Body of pancreas (tissue), 4 donors: ENCODE measurements at regions not wholly inside any gene's neighbourhood (a gene's known extent, or its start where the extent isn't known, plus 50 kb on each side); places are given as distances from the start of the nearest gene placed in this dataset.

Experiments
- ATAC-seq: fragments of 150-250 bp; one replicate; pipeline ENCODE4 v1.9.1; 2016
- DNase-seq, 4 donors: peaks; one replicate each; pipeline ENCODE4 v3.0.0-alpha.2; 2019
- H3K27ac ChIP-seq, 4 donors: fragments of 200-600 bp; sonication (generic); 1 replicate in 3 of 4; 2 replicates in 1 of 4; pipeline versions ENCODE4 v1.5.1 to v1.6.1; 2016 to 2019; ENCODE audit warnings: mild to moderate bottlenecking in 1 of 4, mixed read lengths in 1 of 4, moderate library complexity in 1 of 4
- H3K27me3 ChIP-seq, 2 donors: fragments of 200-600 bp; sonication (generic); one replicate each; pipeline ENCODE4 v1.6.0; 2016; ENCODE audit warnings: mild to moderate bottlenecking in 1 of 2
- H3K36me3 ChIP-seq, 2 donors: fragments of 200-600 bp; sonication (generic); replicated peaks in 1 of 2; 2 replicates each; pipeline ENCODE4 v1.5.1; 2016; ENCODE audit warnings: low read depth in 2 of 2; ENCODE audit not compliant: insufficient read depth in 1 of 2
- H3K4me1 ChIP-seq: fragments of 200-600 bp; sonication (generic); one replicate; pipeline ENCODE4 v1.6.0; 2016
- H3K4me3 ChIP-seq, 2 donors: fragments of 200-600 bp; sonication (generic); 1 replicate in 1 of 2; 2 replicates in 1 of 2; pipeline ENCODE4 v1.5.1; 2016 to 2019
- H3K9me3 ChIP-seq, 3 donors: fragments of 200-600 bp; sonication (generic); 1 replicate in 2 of 3; 2 replicates in 1 of 3; pipeline ENCODE4 v1.5.1; 2016
- CTCF ChIP-seq, 7 experiments: fragments of 450-650 bp in 4 of 7; fragments of 200-600 bp in 3 of 7; sonication (generic) in 3 of 7; IDR thresholded peaks; one replicate each; pipeline ENCODE4 v1.5.1; 2016 to 2019; ENCODE audit warnings: antibody characterized with exemption in 7 of 7
- POLR2A ChIP-seq, 3 donors: fragments of 450-650 bp; IDR thresholded peaks; one replicate each; pipeline ENCODE4 v1.6.1; 2016; ENCODE audit warnings: antibody characterized with exemption in 3 of 3, mild to moderate bottlenecking in 2 of 3
- WGBS, 2 donors: methylation state at CpG; one replicate each; pipeline ENCODE4 v1.1.5; 2017; 5-methylcytosine and 5-hydroxymethylcytosine counted together
- intact Hi-C: fragments of 100-400 bp; cut with DNase I; formaldehyde crosslinking; loops from one replicate; pipeline ENCODE4 v1.15.1; 2023

DNA sequence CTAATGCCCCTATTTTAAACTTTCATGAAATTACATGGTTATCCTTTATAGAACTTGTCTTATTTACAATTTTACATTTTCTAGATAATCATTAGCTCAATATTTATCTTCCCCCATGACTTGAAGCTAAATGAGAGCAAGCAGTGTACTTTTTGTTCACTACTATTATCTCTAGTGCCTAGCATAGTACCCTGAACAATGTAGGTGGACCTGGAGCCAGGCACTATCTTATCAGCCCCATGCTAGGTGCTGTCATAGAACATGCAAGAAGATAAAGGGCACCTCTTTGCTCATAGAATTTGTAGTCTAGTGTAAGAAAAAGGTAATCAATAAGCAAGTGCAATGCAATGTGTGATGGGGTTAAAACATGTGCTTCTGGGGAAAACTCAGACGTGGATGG is 399.9 kb downstream of the ELAVL2 start:
- no peak overlapping the region for H3K27ac ChIP-seq
- H3K4me1 ChIP-seq, result no peaks in the 10 kb centered on the region
- no peak overlapping the region for H3K4me3 ChIP-seq
- no peaks in the 10 kb centered on the region for H3K36me3 ChIP-seq
- intact Hi-C loops, result no loop called here
- no peak for DNase-seq
- no peak for TF ChIP-seq CTCF (IDR thresholded peaks at IDR 0.05)
- TF ChIP-seq POLR2A (IDR thresholded peaks at IDR 0.05), result no peak
- 48 to 63% methylated on average over 1 of the region's 1 CpG for WGBS, 2 donors
- no peaks in the 10 kb centered on the region for H3K9me3 ChIP-seq
- ATAC-seq, result no peak
- H3K27me3 ChIP-seq, result no peaks in the 10 kb centered on the region

DNA sequence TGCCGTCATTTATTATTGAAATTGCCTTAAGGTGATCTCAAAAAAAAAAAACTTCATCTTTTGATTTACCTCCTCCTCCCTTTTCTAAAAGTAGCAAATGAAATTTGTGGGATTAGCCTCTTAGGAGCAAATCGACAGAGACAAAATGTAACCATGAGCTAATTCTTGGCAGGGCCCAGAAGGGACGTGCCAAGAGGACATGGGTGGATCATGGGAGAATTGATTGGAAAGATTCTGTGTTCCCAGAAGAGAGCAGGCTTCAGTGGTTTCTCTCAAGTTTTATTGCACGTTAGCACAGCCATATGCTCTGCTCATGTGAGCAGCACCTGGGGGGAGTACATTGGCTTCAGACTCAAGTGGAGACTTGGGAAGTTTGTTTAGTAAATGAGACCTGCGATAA is 394.6 kb downstream of the ELAVL2 start:
- ATAC-seq, result no peak
- Histone ChIP-seq H3K27ac (no peak overlapping the region), H3K9me3 (no peaks in the 10 kb centered on the region), H3K4me3 (no peak overlapping the region), H3K36me3 (no peaks in the 10 kb centered on the region), H3K4me1 (no peaks in the 10 kb centered on the region), H3K27me3 (no peaks in the 10 kb centered on the region)
- DNase-seq, result no peak
- TF ChIP-seq POLR2A (IDR thresholded peaks at IDR 0.05), result no peak
- TF ChIP-seq CTCF (IDR thresholded peaks at IDR 0.05), result no peak
- intact Hi-C loops, result no loop called here
- WGBS, 2 donors, result 63 to 64% methylated on average over 5 of the region's 5 CpGs

GRCh38 chr9:23434654-23435053 is 391.4 kb downstream of the ELAVL2 start:
- Histone ChIP-seq H3K9me3 (no peaks in the 10 kb centered on the region), H3K4me3 (no peak overlapping the region), H3K27ac (no peak overlapping the region), H3K27me3 (no peaks in the 10 kb centered on the region), H3K4me1 (no peaks in the 10 kb centered on the region), H3K36me3 (no peaks in the 10 kb centered on the region)
- ATAC-seq, result no peak
- TF ChIP-seq CTCF (IDR thresholded peaks at IDR 0.05), result no peak
- TF ChIP-seq POLR2A (IDR thresholded peaks at IDR 0.05), result no peak
- no peak for DNase-seq
- intact Hi-C loops, result no loop called here
- 49 to 52% methylated on average over 4 of the region's 4 CpGs for WGBS, 2 donors

- DNase-seq, result no peak
- no peaks in the 10 kb centered on the region for H3K4me1 ChIP-seq
- WGBS, 2 donors, result 43 to 46% methylated on average over 9 of the region's 9 CpGs
- no peak for TF ChIP-seq CTCF (IDR thresholded peaks at IDR 0.05)
- no peak for TF ChIP-seq POLR2A (IDR thresholded peaks at IDR 0.05)
- ATAC-seq, result no peak
- no peaks in the 10 kb centered on the region for H3K9me3 ChIP-seq
- no peaks in the 10 kb centered on the region for H3K27me3 ChIP-seq
- no peaks in the 10 kb centered on the region for H3K36me3 ChIP-seq
- H3K4me3 ChIP-seq, result no peak overlapping the region
- no peak overlapping the region for H3K27ac ChIP-seq
- intact Hi-C loops, result no loop called here
Observed at GRCh38 chr9:23438299-23438907, 387.6 kb downstream of the ELAVL2 start.

- WGBS, 2 donors, result 63 to 68% methylated on average over 6 of the region's 6 CpGs
- no peaks in the 10 kb centered on the region for H3K36me3 ChIP-seq
- intact Hi-C loops, result no loop called here
- H3K27me3 ChIP-seq, result no peaks in the 10 kb centered on the region
- no peak for DNase-seq
- H3K4me1 ChIP-seq, result no peaks in the 10 kb centered on the region
- TF ChIP-seq CTCF (IDR thresholded peaks at IDR 0.05) (no peak), POLR2A (IDR thresholded peaks at IDR 0.05) (no peak)
- H3K27ac ChIP-seq, result no peak overlapping the region
- no peak for ATAC-seq
- H3K4me3 ChIP-seq, result no peak overlapping the region
- no peaks in the 10 kb centered on the region for H3K9me3 ChIP-seq
Observed at GRCh38 chr9:23441275-23441674, 384.8 kb downstream of the ELAVL2 start.
